GM19468 (cell line): ENCODE measurements at regions not wholly inside any gene's neighbourhood (a gene's known extent, or its start where the extent isn't known, plus 50 kb on each side); places are given as distances from the start of the nearest gene placed in this dataset.
"Not testable (repeated sequence)": the region's sequence is repeated elsewhere in the genome, so short reads cannot be mapped to it uniquely, and the experiment has no call there.

Experiments
- ATAC-seq: cut with Tn5 transposase; IDR thresholded peaks from one replicate; pipeline ENCODE4 v1.9.1; 2021; ENCODE audit warnings: mild to moderate bottlenecking, moderate library complexity, moderate number of reproducible peaks; ENCODE audit not compliant: unreplicated experiment; ENCODE audit errors: extremely low read depth

DNA sequence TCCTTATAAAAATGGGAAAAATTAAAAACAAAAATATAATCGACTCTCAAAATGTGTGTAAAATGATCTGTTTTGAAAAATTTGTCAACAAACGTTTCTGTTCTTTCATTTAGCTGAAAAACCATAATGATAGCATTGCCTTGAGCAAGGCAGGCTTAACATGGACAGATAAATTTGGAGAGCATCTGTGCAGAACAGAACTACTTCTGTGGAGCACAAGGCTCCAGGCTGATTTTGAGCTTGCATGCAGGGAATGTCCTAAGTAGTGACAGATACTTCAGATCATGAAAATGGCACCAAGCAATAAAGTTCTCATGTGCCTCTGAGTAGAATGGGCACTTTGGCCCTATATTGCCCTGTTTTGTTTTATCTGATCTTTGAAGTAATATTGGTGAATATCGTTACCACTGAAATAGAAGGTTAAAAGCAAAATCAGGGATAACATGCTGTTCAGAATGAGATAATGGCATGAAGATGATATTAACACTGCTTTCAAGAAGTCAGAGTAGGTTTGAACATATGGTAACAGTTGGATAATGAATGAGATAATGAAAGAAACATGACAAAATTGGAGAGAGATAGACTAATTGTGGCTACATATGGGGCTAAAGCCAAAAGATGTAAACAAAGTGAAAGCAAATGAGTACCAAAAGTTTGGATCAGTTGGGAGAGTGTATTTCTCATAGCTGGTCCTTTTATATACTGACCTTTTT is 730.5 kb upstream of the CCDC179 start:
- no peak for ATAC-seq

DNA sequence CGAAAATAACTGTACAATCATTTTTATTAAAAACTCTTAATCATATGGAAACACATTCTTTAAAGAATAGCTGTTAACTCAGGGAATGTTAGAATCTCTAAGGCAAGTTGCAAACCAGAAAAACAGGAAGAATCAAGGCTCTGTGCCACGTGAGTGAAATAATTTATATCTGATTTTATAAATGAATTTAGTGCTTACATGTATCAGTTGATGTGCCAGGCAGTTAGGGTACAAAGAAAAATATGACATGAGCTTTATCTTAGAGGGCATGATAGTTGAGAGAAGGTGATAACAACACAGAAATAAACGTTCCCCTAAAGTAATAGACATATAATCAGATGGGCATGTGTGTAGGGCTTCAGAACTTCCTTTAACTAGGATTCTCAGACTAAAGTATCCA is 734.5 kb upstream of the CCDC179 start:
- no peak for ATAC-seq

DNA sequence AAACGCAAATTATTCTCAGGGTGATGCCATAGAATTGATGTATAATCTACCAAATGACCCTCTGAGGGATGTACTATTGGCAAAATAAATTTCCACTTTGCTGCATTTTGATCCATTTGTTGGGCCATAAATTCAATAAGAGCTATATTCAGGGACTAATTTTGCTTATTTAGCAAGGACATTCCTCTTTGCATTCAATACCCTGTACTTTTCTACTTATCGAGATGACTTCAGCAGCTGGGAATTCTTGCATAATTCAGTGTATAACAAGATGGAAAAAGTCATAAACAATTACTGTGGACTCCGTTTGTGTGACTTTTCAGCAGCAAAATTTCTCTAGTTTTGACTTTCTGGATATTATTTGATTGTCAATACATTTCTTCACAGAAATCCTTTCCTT is 744.7 kb upstream of the CCDC179 start:
- no peak for ATAC-seq

DNA sequence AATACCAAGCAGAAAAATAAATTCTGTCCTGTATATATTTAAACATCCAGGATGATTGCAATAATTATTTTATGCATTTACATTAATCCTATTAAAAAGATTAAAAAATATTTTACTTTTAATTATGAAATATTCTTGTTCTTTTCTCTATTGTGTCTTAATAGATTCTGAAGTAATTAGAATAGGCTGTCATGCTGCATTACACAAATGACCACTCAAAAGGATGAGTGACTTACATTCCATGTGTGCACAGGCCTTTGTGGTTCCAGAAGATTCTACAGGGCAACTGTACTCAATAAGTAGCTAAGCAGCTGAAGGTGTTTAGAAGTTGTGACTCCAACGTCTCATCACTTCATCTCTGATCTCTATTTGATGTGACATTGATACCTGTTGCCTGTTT is 745.9 kb upstream of the CCDC179 start:
- no peak for ATAC-seq

DNA sequence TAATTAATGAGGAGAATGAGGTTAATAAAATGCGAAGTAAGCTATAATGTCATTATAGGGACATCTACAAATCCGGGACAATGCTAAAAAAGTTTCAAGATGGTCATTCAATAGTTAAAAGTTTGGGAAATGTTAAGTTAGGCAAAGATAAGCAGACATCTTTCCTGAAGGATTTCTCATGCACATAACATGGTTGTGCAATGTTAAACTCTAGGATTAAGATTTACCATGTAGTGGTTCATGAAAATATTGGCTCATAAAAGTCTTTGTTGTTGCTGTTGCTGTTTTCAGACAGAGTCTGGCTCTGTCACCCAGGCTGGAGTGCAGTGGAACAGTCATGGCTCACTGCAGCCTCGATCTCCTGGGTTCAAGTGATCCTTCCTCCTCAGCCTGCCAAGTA is 751.5 kb upstream of the CCDC179 start:
- no peak for ATAC-seq

DNA sequence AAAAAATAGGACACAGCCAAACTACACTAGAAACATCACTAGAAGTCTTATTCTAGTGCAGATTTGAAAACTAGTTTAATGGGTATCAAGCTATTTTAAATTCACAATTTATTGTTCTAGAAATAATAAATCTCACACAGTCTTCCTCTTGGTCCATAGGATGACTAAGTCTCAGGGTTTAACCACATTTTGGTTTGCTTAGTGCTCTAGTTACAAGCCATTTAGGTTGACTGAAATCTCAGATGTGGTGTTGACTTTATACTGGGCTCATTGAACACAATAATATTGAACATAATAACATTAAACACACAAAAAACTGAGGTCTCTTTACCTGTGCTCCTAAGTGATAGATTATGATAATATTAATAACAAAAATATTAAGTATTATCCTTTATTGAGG is 760.3 kb upstream of the CCDC179 start:
- no peak for ATAC-seq

DNA sequence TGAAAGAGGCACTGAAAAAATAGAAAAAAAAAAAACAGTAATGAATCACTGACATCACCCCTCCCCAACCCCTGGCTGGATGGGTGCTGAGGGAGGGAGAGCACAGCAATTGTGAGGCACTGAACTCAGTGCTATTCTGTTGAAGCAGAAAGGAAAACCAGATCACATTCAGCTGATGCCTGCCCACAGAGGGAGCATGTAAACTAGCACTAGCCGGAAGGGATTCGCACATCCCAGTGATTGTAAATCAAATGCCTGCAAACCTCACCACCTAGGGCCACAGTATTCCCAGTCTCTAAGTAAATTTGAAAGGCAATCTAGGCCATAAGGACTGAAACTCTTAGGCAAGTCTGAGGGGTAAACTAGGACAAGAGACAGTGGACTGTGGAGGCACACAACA is 772.0 kb upstream of the CCDC179 start:
- ATAC-seq = no peak

DNA sequence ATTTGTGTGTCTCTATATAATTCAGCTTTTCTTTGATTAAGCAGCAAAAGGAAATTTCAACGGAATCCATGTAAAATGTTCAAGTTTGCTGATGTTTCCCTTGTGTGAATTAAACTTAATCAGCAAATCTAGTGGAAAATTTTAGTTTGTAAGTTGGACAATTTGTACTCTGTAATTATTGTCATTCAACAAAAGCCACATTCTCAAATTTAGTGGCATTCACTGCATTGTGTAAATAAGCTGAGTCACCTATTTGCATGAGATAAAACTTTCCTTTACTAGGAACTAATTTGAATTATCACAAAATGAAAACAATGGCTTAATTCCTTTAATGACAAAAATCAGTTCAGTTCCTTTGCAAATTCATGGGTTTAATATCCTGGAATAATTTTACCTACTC is 784.2 kb upstream of the CCDC179 start:
- no peak for ATAC-seq

DNA sequence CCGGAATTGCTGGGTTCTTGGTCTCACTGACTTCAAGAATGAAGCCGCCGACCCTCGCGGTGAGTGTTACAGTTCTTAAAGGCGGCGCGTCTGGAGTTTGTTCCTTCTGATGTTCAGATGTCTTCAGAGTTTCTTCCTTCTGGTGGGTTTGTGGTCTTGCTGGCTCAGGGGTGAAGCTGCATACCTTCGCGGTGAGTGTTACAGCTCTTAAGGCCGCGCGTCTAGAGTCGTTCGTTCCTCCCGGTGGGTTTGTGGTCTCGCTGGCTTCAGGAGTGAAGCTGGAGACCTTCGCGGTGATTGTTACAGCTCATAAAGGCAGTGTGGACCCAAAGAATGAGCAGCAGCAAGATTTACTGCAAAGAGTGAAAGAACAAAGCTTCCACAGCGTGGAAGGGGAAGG is 792.1 kb upstream of the CCDC179 start:
- ATAC-seq = not testable (repeated sequence)

DNA sequence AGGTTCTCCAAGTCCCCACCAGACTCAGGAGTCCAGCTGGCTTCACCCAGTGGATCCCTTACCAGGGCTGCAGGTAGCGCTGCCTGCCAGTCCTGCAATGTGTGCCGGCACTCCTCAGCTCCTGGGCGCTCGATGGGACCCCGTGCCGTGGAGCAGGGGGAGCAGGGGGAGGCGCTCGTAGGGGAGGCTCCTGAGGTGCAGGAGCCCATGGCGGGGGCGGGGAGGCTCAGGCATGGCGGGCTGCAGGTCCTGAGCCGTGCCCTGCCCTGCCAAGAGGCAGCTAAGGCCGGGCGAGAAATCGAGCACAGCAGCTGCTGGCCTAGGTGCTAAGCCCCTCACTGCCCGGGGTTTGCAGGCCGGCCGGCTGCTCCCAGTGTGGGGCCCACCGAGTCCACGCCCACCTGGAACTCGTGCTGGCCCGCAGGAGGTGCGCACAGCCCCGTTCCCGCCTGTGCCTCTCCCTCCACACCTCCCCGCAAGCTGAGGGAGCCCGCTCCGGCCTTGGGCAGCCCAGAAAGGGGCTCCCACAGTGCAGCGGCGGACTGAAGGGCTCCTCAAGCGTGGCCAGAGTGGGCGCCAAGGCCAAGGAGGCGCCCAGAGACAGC is 792.9 kb upstream of the CCDC179 start:
- ATAC-seq = no peak

DNA sequence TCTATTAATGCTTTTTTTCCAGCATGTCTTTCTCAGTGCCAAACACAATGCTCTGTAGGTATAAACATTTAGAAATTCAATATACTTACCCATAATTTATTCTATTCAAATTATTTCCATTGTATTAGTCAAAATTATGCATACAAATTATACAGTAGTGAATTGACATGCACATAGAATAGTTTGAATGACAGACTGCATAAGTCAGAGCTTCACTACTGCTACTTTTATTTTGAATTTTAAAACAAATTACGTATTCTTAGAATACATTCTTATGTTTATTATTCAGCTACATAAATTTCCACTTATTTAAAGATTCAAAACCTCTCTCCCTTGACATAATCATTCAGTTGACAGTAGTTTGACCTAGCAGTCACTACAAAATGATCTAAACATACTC is 808.0 kb upstream of the CCDC179 start:
- ATAC-seq = no peak

DNA sequence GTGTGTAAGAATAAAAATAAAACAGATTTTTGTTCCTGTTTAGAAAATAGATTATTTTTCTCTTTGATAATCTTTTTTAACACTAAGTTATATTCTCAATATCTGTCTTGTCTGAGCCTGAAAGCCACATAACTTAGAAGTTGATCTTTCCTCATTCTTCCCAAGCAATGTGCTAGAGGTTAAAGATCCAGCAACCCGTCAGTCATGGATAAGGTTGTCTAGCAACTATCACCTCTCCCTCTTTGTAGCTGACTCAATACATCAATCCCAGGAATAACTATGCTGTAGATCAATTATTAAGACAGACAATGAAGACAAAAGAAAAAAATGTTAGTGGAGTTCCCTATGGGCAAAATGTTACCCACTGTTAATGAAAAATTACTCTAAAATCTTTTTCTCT is 813.1 kb upstream of the CCDC179 start:
- no peak for ATAC-seq

DNA sequence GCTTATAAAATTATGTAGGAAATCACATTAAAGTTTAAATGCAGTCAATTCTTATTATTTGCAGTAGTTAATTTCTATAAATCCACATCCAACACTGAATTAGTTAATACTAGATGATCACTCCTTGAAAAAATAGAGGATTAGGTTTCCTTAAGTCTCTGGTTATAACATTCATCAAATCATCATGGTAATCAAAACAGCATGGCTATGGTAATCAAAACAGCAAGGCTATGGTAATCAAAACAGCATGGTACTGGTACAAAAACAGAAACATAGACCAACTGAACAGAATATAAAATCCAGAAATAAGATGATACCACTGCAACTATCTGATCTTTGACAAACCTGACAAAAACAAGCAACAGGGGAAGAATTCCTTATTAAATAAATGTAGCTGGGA is 814.6 kb upstream of the CCDC179 start:
- no peak for ATAC-seq

DNA sequence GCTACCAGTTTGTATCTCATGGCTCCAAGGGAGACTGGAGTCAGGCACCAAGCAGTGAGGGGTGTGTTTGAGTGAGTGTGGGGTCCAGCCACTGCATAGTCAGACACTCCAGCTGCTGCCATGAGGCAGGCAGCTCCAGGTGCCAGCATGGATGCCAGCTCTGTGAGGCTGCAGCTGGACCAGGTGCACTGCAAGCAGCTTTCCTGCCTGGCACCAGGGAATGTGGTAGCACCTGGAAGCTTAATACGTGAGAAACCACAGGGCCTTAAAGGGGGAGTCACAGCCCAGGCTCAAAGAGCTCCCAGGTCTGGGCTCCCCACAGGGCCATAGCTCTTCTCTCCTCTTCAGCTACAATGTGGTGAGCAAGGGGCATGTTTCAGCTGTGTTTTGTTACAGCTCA is 817.8 kb upstream of the LUZP2 start:
- ATAC-seq = no peak

DNA sequence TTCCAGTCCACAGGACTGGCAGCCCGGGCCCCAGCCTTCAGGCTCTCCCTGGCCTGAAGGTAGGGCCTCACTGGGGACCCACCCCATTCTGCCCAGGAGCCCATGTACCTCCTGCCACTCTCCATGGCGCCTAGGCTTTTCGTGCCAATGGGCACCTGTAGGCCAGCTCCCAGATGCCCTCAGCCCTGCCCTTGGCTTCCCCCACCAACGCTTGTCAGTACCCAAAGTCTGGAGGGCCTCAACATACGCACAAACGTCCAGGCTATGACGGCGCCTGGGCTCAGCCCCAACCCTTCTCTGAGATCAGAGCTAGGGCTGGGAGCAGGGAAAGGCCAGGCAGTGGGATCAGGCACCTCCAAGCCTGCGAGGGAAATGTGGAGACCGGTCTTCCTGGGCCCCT is 816.9 kb upstream of the LUZP2 start:
- ATAC-seq = no peak

DNA sequence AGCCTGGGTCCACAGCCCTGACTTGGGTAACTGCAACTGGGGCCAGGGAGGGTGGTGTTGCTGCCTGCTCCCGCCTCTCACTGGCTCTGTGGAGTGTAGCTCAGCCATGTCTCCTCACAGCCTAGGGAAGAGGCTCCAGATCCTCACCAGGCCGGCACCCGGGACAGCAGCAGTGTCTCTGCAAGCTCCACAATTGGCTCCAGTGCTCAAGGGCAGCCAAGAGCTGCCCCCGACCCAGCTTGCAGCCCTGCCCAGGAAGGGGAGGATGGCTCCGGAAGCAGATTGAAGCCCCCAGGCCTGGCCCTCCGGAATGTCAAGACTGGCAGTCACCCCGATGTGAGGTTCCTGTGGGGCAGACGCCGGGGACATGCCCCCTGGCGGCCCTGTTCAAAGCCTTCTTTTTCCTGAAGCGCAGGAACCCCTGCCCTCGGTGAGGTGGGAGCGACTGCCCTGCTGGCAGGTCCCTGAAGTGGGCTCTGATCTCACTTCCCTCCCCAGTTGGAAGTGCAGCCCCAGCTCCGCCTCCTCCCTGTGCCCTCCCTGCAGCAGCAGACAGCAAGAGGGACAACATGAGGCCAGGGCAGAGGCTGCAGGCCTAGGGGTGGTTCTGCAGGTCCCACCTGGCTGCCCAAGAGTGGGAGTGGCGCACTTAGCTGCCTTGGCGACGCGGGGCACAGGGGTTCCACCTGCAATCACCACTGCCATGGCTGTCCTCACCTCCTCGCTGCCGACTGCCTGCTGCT is 816.2 kb upstream of the LUZP2 start:
- ATAC-seq = no peak

DNA sequence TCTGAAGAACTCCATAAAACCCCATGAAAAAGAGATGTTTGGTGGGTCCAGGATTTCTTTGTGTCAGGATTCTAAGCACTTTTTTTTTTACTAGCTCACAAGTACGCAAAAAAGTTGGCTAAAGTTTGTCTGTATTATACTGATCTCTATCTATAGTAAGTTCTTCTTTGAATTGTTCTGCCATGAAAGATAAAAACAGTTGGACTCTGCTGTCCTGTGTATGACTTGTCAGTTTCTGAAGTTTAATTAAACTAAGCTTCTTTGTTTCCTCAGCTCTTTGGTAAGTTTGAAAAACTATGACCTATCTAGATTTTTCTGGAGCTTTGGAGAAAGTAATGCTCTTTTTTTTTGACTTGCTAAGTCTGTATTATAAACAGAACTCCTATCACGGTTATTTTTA is 812.2 kb upstream of the LUZP2 start:
- no peak for ATAC-seq

DNA sequence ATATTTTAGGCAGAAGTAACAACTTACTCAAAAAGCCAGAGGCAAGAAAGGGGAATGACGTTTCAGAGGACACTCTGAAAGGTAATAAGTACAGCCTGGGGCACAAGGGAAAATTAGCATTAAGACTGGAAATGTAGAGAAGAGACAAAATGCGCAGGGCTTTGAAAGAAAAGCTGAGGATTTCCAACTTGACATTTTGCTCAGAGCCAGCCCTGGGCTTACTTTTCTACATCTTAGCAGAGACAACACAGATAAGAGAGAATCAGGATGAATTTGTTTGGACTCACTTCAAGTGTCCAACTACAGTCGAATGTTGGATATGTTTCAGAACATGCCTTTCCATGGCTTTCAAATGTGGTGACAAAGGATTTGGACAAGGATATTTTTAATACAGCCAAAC is 808.9 kb upstream of the LUZP2 start:
- ATAC-seq = no peak

DNA sequence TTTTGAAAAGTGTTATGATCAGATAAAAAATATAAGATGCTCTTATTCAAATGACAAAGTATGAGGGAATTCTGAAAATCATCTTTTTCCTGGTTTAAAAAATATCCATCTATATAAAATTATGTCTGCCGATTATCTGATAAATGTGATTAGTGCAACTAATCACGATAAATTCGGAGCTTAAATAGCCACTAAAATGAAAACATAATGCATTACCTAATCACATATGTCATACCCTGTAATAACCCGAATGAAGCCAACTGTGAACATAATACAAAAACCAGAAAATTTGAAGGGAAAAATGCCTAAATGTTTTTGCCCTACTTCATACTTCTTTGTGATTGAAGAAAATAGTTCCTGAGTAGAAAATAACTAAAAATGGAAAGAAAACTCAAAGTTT is 808.4 kb upstream of the LUZP2 start:
- no peak for ATAC-seq

DNA sequence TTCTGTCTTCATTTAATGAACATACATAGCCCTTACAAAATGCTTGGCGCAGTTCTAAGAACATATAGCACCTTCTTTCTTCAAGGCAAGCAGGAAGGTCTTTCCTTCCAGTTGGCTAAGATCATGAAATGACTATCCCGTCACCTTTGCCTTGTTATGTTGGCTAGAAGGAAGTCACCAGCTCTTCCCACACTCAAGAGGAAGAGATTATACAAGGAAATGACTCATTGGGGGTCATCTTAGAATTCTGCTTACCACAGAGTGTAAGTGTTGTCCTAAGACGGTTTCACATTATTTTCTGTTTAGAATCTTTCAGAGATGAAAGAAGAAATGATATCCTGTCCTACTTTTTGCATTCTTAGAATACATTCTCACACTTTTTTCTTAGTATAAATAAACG is 808.0 kb upstream of the LUZP2 start:
- ATAC-seq = no peak

DNA sequence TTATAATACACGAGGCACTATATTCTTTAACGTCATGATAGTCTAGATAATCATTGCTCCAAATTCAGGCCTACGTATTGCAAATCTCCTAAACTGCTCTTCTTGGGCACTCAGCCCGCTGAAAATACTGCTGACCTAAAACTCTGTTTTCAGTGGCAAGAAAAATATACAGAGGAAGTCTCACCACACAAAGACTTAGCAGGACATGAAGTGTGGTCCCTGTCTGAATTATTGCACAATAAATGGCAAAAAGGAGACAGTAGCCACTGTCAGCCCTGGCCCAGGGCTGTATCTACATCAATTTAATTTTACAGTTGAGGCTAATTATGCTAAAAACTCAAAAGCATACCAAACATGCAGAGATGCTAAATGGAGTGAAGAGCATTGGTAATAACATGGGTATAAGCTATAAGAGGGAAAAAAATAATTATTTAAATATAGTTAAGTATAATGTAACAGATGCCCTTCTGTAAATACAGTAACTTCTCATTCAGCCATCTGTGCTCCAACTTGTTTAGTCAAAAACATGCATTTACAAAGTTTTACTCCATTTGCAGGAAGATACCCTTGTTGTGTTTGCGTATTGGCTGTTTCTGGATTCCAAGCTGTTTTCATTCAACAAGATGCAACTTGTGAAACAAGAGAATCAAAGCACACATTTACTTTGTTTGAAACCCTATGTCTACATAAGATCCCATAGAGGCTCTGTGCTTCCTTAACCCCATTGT is 800.0 kb upstream of the LUZP2 start:
- no peak for ATAC-seq
